OCI-LY3 (cell line): ENCODE measurements at regions not wholly inside any gene's neighbourhood (a gene's known extent, or its start where the extent isn't known, plus 50 kb on each side); places are given as distances from the start of the nearest gene placed in this dataset.

ENCODE experiments used
- CTCF ChIP-seq: fragments of 200-600, 300-600 bp; sonication (generic); IDR thresholded peaks from 2 replicates; pipeline ENCODE4 v1.5.1; 2014; ENCODE audit warnings: antibody characterized with exemption, low read length, low read depth
- EZH2phosphoT487 ChIP-seq: fragments of 200-600 bp; shearing (Covaris generic); IDR thresholded peaks from 2 replicates; pipeline ENCODE4 v1.6.1; 2018; ENCODE audit warnings: antibody characterized with exemption, mixed run types, low read depth

DNA sequence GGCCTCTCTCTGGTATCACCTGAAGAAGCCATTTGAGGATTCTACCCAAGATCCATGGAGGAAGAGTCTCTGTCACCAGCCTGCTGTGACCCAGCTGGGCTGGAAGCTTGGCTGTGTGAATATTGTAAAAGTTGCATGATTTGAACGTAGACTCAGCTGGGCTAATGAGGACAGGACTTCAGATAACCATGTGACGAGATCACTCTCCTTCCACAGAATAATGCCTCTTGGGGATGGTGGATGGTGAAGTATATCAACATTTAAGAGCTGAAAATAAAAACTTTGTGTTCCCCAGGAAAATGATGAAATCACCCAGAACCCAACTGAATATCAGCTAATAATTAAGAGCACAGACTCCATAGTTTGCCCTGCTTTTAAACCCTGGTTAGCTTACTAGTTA lies 427.9 kb downstream of the CD83 start:
- TF ChIP-seq CTCF (no peak), EZH2phosphoT487 (no peak)
